ENCODE measurements at regions not wholly inside any gene's neighbourhood (a gene's known extent, or its start where the extent isn't known, plus 50 kb on each side); places are given as distances from the start of the nearest gene placed in this dataset.
"Not testable (repeated sequence)": the region's sequence is repeated elsewhere in the genome, so short reads cannot be mapped to it uniquely, and the experiment has no call there.

- H3K27ac ChIP-seq, result no peak overlapping the region
- TF ChIP-seq ZFX (IDR thresholded peaks at IDR 0.05; ENCODE audit: borderline replicate concordance), result no peak
- no peak for TF ChIP-seq CTCF (IDR thresholded peaks at IDR 0.05)
Measured at GRCh38 chr4:152185786-152186550, 349.9 kb downstream of the FBXW7 start.

GRCh38 chr4:152181150-152181549, 354.7 kb downstream of the FBXW7 start:
- no peak overlapping the region for H3K27ac ChIP-seq
- TF ChIP-seq ZFX (IDR thresholded peaks at IDR 0.05; ENCODE audit: borderline replicate concordance) (no peak), CTCF (IDR thresholded peaks at IDR 0.05) (no peak)

GRCh38 chr4:152180369-152180768, 355.5 kb downstream of the FBXW7 start:
- no peak overlapping the region for H3K27ac ChIP-seq
- TF ChIP-seq ZFX (IDR thresholded peaks at IDR 0.05; ENCODE audit: borderline replicate concordance) (no peak), CTCF (IDR thresholded peaks at IDR 0.05) (no peak)

GRCh38 chr4:152177538-152177937, 358.4 kb downstream of the FBXW7 start:
- not testable (repeated sequence) for H3K27ac ChIP-seq

GRCh38 chr4:152176627-152177214, 359.2 kb downstream of the FBXW7 start:
- H3K27ac ChIP-seq, result no peak overlapping the region
- TF ChIP-seq CTCF (IDR thresholded peaks at IDR 0.05) (no peak), ZFX (IDR thresholded peaks at IDR 0.05; ENCODE audit: borderline replicate concordance) (no peak)

GRCh38 chr4:152175586-152175985, 360.3 kb downstream of the FBXW7 start:
- no peak overlapping the region for H3K27ac ChIP-seq
- TF ChIP-seq CTCF (IDR thresholded peaks at IDR 0.05) (no peak), ZFX (IDR thresholded peaks at IDR 0.05; ENCODE audit: borderline replicate concordance) (no peak)

- H3K27ac ChIP-seq, result no peak overlapping the region
- TF ChIP-seq CTCF (IDR thresholded peaks at IDR 0.05), result no peak
Measured at GRCh38 chr4:152172146-152172545, 363.7 kb downstream of the FBXW7 start.

All from 22Rv1 (cell line).